GM18519 (cell line): ENCODE measurements at regions not wholly inside any gene's neighbourhood (a gene's known extent, or its start where the extent isn't known, plus 50 kb on each side); places are given as distances from the start of the nearest gene placed in this dataset.
"Not testable (repeated sequence)": the region's sequence is repeated elsewhere in the genome, so short reads cannot be mapped to it uniquely, and the experiment has no call there.

Source experiments
- ATAC-seq: cut with Tn5 transposase; IDR thresholded peaks from one replicate; pipeline ENCODE4 v1.9.1; 2021; ENCODE audit warnings: mild to moderate bottlenecking, moderate library complexity; ENCODE audit not compliant: unreplicated experiment, low FRiP score

DNA sequence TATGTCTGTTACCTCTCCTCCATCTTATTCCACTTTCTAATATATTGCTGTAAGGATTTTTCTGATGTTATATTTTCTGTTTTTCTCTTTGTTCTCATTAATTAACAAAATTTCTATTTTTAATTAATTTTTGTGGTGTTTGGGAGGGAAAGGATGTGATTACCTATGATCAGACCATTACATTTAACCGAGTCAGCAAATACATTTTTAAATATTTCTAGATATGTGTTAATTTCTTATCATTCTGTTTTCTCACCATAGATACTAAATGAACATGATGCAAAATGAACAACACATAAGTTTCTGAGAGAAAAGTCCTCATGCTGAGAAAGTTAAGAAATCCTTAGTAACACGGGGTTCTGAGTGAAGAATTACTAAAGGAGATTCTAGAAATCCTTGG is 80.6 kb upstream of the P2RY1 start:
- ATAC-seq, result no peak

DNA sequence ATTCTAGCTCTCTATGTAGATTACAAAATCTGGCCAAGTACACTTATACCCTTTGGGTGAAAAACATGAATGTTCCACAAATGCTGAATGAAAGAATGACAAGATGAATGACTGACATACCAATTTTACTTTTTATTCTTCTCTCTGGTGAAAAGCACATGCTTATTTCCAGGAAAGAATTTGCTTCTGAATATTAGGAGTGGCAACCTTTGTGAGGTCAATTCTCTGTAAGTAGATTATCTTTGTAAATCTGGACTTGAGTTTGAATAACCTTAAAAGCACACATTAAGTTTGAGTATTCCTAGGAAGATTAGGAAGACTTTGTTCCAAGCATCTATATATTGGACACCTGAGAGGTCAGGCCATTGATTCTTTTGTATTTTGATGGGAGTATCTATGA is 78.1 kb upstream of the P2RY1 start:
- ATAC-seq, result no peak

DNA sequence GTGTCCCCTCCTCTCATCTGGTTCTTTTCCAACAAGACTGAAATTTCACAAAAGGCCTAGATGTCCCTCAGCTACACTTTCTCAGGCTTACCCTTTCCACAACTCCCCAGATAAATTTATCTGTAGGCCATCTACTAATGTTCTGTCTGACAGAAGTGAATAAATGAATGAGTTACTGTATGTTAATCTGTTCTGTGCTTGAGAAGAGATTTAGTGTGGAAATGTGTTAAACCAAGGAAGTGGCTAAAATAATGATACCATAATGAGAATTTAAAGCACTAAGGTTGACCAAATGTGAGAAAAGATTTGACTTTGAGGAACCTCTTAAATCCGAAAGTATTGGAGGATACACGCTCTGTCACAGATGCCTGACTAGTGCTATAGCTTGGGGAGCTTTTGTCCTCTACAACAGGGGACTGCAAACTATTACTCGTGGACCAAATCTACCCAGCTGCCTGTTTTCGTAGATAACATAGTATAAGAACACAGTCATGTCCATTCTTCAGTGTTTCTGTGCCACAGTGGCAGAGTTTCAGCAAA is 74.8 kb upstream of the P2RY1 start:
- no peak for ATAC-seq

DNA sequence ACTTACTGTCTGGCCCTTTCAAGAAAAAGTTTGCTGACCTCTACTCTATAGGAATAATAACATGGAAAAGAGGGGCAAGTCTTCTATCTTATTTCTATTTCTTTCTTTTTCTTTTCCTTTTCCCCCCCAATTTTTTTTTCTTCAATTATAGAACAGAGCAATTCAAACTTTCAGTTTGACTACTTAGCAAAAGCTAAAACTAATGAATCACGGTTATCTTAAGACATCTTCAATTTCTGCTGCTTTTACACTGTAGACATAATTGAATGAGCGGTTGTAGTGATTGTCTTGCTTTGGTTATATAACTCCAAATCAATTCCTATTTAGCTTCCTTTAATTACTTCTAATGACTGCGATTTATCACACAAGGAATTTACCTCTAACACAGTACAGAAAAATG is 74.3 kb upstream of the P2RY1 start:
- ATAC-seq, result no peak

DNA sequence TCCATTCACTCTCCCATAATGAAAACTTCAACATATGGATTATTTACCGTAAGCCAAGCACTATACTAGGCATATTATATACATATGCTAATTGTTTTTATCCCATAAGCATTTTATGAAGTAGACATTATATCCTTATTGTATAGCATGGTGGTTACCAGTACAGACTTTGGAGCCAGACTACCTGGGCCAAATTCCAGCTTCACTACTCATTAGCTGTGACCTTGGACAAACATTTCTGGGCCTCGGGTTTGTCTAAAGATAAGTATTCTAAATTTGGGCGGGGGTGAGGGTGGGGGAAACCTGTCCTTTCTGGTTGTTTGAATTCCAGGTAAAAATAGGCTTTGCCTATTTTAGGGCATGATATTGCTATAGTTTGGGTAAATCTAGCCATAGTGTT is 66.5 kb upstream of the P2RY1 start:
- no peak for ATAC-seq

DNA sequence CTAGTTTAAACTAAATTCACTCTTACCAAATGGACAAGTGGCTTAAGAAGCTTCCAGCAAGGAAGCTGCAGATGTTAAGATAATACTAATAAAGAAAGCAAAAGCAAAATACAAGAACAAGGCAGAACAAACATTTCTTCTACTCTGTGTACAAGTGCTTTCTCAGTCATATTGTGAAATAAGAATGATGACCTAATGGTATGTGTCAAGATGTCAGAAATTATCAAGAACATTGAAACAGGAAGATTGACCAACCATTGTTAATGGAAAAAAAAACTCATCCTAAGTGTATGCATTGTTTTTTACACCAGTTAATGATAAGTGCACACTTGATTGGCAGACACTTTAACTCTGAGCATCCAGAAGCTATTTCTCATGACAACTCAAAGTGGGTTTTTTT is 65.4 kb upstream of the P2RY1 start:
- peak; percentile 87 for ATAC-seq

DNA sequence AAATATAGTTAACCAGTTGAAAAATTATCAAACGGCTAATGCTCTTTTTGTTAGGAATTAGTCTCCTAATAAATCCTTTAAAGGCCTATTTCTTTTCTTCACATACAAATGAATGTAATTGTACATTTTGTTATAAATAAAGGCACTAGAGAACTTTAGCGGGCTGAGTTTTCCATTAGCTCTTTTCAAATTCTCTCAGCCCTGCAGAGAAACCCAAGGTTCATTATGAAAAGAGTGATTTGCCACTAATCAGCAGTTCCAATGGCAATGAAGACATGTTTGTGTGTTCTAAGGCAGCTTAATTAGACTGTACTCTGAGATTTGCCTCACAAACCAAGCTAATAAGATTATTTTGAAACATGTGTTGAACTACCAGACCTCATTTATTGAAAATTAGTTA is 64.6 kb upstream of the P2RY1 start:
- no peak for ATAC-seq

DNA sequence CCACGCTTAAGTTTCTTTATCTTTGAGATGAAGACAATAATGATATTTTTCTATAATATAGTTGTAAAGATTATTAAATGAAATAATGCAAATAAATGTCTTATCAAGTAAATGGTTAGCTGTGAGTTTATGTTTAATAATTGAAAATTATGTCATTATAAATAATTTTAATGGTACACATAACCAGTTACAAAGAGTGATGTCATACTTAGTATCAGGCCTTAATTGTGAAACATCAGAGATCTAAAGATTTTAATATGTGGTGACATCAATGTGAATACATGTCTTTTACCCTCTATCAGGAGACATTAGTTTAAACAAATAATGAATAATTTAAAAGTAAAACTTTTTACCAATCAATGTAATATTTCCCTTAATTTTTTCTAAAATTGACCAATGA is 63.8 kb upstream of the P2RY1 start:
- no peak for ATAC-seq

DNA sequence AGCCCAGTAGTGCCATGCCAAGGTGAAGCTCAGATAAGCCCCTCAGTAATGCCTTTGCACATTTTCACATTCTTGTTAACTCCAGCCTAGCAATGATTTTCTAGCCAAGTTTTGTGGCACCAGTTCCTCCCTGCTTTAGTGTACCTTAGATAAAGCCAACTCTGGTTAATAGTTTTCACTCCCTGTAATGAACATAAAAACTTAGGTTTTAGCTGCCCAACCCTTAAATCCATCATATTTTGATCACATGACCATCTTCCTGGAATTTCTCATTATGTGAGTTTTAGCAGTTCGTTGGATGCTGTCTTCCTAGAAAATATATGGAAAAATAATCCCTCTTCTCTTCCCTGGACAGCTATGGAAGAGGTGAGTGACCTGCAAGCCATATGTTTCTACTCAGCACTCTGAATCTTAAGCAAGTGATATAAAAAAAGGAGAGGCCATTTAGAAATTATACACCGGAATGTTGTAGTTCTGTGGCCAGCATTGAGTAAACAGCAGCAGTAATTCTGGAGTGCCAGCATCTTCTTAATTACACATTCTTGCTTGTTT is 62.2 kb upstream of the P2RY1 start:
- no peak for ATAC-seq

DNA sequence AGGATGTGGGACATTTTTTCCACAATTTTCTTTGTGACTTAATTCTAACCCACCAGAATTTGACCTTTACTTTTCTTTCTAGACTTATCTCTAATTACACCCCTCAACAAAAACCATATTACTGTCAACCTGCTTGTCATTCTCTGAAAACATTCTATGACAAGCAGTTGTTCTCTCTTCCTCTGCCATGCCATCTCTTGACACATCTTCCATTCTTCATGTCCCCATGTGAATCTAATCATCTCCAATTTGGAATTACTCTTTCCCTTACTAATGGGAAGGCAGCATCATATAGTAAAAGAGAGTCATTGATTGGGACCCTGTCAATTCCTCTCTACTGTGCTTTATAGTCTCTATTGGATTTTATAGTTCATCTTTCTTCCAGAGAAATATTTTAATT is 61.3 kb upstream of the P2RY1 start:
- ATAC-seq, result no peak

DNA sequence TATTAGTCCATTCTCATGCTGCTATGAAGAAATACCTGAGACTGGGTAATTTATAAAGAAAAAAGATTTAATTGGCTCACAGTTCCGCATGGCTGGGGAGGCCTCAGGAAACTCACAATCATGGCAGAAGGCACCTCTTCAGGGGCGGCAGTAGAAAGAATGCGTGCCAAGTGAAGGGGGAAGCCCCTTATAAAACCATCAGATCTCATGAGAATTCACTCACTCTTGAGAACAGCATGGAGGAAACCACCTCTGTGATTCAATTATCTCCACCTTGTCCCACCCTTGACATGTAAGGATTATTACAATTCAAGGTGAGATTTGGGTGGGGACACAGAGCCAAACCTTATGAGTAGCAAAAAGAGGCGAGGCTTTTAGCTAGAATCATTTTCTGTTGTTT is 60.7 kb upstream of the P2RY1 start:
- not testable (repeated sequence) for ATAC-seq

DNA sequence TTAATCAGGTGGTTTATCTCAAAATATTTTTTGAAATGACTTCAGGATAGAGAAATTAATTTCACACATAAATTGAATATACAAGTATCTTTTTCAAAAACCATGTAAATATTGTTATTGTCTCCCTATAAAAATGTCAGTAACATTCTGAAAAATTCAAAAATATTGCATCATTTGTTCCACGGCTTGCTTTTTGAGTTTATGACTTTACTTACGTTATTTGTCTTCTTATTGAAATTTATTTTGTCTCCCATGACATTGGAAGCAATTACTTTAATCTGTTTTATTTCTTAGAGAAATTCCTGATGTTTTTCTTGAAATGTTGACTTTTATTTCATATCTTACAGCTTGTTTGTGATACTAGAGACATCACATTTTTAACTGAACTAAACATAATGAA is 56.9 kb upstream of the P2RY1 start:
- ATAC-seq, result no peak

DNA sequence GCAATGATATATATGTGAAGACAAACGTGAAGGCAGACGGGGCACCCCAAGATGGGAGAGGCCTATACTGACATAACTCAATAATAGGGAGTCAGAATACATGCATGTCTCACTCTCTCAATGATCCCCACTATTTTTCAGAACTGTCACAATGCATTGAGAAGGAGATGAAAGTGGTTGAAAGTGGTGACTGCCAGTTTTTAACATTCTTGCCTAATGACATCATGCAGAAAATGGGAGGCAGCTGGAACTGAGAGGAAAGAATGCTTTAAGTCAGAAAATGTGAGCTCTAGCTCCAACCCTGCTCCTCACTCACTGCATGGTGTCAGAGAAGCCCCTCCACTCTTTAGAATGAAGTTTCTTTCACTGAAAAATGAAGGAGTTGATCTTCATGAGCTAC is 55.3 kb upstream of the P2RY1 start:
- no peak for ATAC-seq

DNA sequence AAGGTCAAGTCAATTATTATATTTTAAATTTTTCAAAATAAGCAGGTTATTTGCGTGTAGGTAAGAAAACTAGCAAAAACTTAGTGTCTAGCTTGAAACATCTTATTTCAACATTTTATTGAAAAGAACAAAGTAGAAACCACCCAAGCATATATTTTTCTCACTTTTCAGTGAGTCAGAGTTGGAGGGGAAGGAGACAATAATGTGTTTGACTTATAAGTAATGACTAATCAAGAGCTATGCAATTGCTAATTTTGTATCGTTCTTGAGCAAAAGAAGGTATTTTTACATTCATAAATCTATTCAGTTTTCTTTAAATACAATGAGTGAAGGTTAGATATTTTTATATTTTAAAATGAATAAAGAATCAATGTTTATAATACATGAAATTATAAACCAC is 54.4 kb upstream of the P2RY1 start:
- ATAC-seq, result no peak

DNA sequence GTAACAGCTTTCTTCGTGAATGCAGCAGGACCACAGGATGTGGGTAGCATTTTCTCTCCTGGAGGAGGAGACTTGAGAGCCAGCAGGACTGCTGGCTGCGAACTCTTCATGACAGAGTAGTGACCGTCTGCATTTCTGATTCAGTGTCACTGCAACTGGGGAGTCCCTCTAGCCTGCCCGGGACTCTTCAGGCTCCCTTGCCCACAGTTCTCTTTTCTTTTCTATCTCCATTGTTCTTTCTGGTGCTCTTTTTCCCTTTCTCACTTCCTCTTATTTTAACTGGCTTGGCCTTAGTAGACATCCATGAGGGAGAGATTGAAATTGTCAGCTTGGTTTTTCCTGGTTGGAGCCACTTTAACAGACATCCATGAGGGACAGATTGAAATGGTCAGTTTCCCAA is 49.9 kb upstream of the P2RY1 start:
- ATAC-seq, result no peak
